Fibroblast of lung (primary cell): ENCODE measurements at regions not wholly inside any gene's neighbourhood (a gene's known extent, or its start where the extent isn't known, plus 50 kb on each side); places are given as distances from the start of the nearest gene placed in this dataset.

Source experiments
- DNase-seq, 2 donors: peaks; one replicate each; pipeline versions ENCODE4 v3.0.0 to v3.0.0-alpha.2; 2010; ENCODE audit warnings: low read depth in 2 of 2
- H2AFZ ChIP-seq: 2 replicates; pipeline ENCODE4 v1.5.1; 2012; ENCODE audit warnings: low read length, control low read depth, inconsistent platforms
- H3K27ac ChIP-seq: 2 replicates; pipeline ENCODE4 v1.5.1; 2011; ENCODE audit warnings: low read length, control low read depth; ENCODE audit not compliant: insufficient read depth
- H3K27me3 ChIP-seq: 2 replicates; pipeline ENCODE4 v1.5.1; 2011; ENCODE audit warnings: mild to moderate bottlenecking, low read length; ENCODE audit not compliant: control insufficient read depth, insufficient read depth
- H3K36me3 ChIP-seq: 2 replicates; pipeline ENCODE4 v1.5.1; 2011; ENCODE audit warnings: low read length; ENCODE audit not compliant: control insufficient read depth, insufficient read depth
- H3K4me1 ChIP-seq: 2 replicates; pipeline ENCODE4 v1.5.1; 2011; ENCODE audit warnings: low read length; ENCODE audit not compliant: control insufficient read depth, insufficient read depth; ENCODE audit errors: extremely low read depth
- H3K4me2 ChIP-seq: 2 replicates; pipeline ENCODE4 v1.5.1; 2011; ENCODE audit warnings: low read length, control low read depth; ENCODE audit not compliant: insufficient read depth; ENCODE audit errors: extremely low read depth
- H3K4me3 ChIP-seq, 4 experiments: fragments of 200-600 bp in 1 of 4; sonication (generic) in 1 of 4; replicated peaks in 1 of 4; 2 replicates each; pipeline ENCODE4 v1.5.1; 2011 to 2016; ENCODE audit warnings: low read length in 4 of 4, low read depth in 3 of 4, mild to moderate bottlenecking in 3 of 4, control low read depth in 2 of 4, inconsistent platforms in 1 of 4, mixed read lengths in 1 of 4; ENCODE audit not compliant: insufficient read depth in 1 of 4; ENCODE audit errors: control extremely low read depth in 1 of 4
- H3K79me2 ChIP-seq: 2 replicates; pipeline ENCODE4 v1.5.1; 2012; ENCODE audit warnings: mild to moderate bottlenecking, low read length, inconsistent platforms; ENCODE audit not compliant: control insufficient read depth, insufficient read depth
- H3K9ac ChIP-seq: 2 replicates; pipeline ENCODE4 v1.5.1; 2011; ENCODE audit warnings: mild to moderate bottlenecking, low read length, control low read depth; ENCODE audit not compliant: insufficient read depth
- H3K9me3 ChIP-seq: 2 replicates; pipeline ENCODE4 v1.5.1; 2012; ENCODE audit warnings: low read depth, low read length; ENCODE audit not compliant: control insufficient read depth, insufficient read depth
- H4K20me1 ChIP-seq: 2 replicates; pipeline ENCODE4 v1.5.1; 2011; ENCODE audit warnings: low read length; ENCODE audit not compliant: control insufficient read depth, insufficient read depth; ENCODE audit errors: extremely low read depth
- EZH2 ChIP-seq: IDR thresholded peaks from 2 replicates; pipeline ENCODE4 v1.5.1; 2012; ENCODE audit warnings: low read length, control low read depth, mild to moderate bottlenecking; ENCODE audit errors: missing control alignments
- TF ChIP-seq, protein P1 (sequence below), 2 donors: IDR thresholded peaks in 1 of 2; conservative IDR thresholded peaks in 1 of 2; 1 replicate in 1 of 2; 2 replicates in 1 of 2; pipeline ENCODE4 v1.5.1; 2011 to 2012; ENCODE audit warnings: low read length in 2 of 2, control low read depth in 1 of 2, inconsistent platforms in 1 of 2, low read depth in 1 of 2, mild to moderate bottlenecking in 1 of 2

DNA sequence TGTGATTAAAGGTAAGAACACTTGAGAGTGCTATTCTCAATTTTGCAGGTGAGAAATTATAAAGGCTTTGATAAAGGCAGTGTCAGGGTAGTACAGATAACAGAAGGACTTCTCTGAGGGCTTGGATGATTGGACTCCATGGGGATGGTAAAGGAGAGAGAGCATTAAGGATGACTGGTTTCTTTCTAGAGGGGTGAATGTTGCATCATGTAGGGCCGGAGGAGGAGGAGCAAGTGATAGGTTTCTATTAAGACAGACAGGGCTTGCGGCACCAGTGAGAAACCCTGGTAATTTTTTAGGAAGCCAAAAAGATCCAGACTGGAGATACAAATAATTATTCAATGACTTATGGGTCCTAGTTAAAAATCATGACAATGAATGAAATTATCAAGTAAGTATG lies 230.7 kb upstream of the MME start:
- no peak overlapping the region for H3K4me3 ChIP-seq
- no peak overlapping the region for H2AFZ ChIP-seq
- no peaks in the 10 kb centered on the region for H3K27me3 ChIP-seq
- no peak for DNase-seq
- no peaks in the 10 kb centered on the region for H4K20me1 ChIP-seq
- H3K9ac ChIP-seq = no peak overlapping the region
- no peak overlapping the region for H3K4me2 ChIP-seq
- H3K79me2 ChIP-seq = no peaks in the 10 kb centered on the region
- no peaks in the 10 kb centered on the region for H3K9me3 ChIP-seq
- TF ChIP-seq, protein P1, sequence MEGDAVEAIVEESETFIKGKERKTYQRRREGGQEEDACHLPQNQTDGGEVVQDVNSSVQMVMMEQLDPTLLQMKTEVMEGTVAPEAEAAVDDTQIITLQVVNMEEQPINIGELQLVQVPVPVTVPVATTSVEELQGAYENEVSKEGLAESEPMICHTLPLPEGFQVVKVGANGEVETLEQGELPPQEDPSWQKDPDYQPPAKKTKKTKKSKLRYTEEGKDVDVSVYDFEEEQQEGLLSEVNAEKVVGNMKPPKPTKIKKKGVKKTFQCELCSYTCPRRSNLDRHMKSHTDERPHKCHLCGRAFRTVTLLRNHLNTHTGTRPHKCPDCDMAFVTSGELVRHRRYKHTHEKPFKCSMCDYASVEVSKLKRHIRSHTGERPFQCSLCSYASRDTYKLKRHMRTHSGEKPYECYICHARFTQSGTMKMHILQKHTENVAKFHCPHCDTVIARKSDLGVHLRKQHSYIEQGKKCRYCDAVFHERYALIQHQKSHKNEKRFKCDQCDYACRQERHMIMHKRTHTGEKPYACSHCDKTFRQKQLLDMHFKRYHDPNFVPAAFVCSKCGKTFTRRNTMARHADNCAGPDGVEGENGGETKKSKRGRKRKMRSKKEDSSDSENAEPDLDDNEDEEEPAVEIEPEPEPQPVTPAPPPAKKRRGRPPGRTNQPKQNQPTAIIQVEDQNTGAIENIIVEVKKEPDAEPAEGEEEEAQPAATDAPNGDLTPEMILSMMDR (conservative IDR thresholded peaks at IDR 0.05 in 1 of 2, IDR thresholded peaks at IDR 0.05 in 1 of 2; ENCODE audit: low read depth in 1 of 2, low read length in 2 of 2) = no peak
- TF ChIP-seq EZH2 = no peak
- no peaks in the 10 kb centered on the region for H3K36me3 ChIP-seq
- H3K4me1 ChIP-seq = no peaks in the 10 kb centered on the region
- H3K27ac ChIP-seq = no peak overlapping the region

DNA sequence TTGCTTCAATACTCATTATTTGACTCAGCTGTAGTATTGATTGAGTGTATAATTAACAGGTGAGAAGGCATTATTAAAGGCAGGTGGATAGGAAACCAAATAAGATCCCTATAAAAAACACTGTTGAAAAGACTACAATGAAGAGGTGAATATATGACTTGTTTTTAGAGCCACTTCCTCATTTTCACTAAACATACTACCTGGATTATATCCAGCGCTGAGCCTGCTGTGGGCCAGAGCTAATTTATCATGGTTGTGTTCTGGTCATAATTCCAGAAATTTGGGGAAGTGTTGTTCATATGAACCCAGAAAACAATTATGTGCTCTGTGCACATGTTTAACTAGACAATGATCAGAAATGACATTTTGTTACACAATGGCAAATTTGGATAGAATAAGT lies 235.3 kb upstream of the MME start:
- TF ChIP-seq, protein P1 (conservative IDR thresholded peaks at IDR 0.05 in 1 of 2, IDR thresholded peaks at IDR 0.05 in 1 of 2; ENCODE audit: low read depth in 1 of 2, low read length in 2 of 2) = no peak
- TF ChIP-seq EZH2 = no peak
- no peaks in the 10 kb centered on the region for H3K36me3 ChIP-seq

DNA sequence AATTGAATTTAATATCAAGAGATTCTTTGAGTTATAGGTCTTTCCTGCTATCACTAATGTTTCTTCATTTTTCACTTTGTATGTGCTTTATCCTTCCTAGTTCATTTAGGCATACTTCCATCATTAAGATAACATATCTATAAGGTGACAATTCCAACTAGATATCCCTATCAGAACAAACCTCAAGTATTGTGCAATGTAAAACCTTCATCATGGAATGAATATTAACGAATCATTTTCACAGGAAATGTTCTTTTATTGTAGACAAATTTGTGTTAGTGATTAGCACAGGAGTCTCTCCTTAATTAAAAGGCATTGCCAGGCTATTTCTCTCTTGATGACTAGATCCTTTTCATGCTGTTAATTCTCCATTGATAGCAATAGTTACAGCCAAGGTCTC lies 236.5 kb upstream of the MME start:
- Histone ChIP-seq H4K20me1 (no peaks in the 10 kb centered on the region), H3K79me2 (no peaks in the 10 kb centered on the region), H3K27ac (no peak overlapping the region)

More for the DNA sequence above, 235.3 kb upstream of the MME start:
- H2AFZ ChIP-seq = no peak overlapping the region
- no peak for DNase-seq
- H3K9ac ChIP-seq = no peak overlapping the region
- no peaks in the 10 kb centered on the region for H3K9me3 ChIP-seq
- no peaks in the 10 kb centered on the region for H3K27me3 ChIP-seq
- no peaks in the 10 kb centered on the region for H3K4me1 ChIP-seq
- no peak overlapping the region for H3K4me3 ChIP-seq
- no peak overlapping the region for H3K4me2 ChIP-seq
- H4K20me1 ChIP-seq = no peaks in the 10 kb centered on the region
- no peaks in the 10 kb centered on the region for H3K79me2 ChIP-seq
- no peak overlapping the region for H3K27ac ChIP-seq

More for the DNA sequence above, 236.5 kb upstream of the MME start:
- TF ChIP-seq EZH2 = no peak
- TF ChIP-seq, protein P1 (conservative IDR thresholded peaks at IDR 0.05 in 1 of 2, IDR thresholded peaks at IDR 0.05 in 1 of 2; ENCODE audit: low read depth in 1 of 2, low read length in 2 of 2) = no peak
- no peaks in the 10 kb centered on the region for H3K36me3 ChIP-seq
- no peaks in the 10 kb centered on the region for H3K9me3 ChIP-seq
- no peak overlapping the region for H3K4me2 ChIP-seq
- H3K4me3 ChIP-seq = no peak overlapping the region
- no peak for DNase-seq
- no peaks in the 10 kb centered on the region for H3K4me1 ChIP-seq
- no peaks in the 10 kb centered on the region for H3K27me3 ChIP-seq
- H3K9ac ChIP-seq = no peak overlapping the region
- H2AFZ ChIP-seq = no peak overlapping the region
